ENCODE measurements at regions not wholly inside any gene's neighbourhood (a gene's known extent, or its start where the extent isn't known, plus 50 kb on each side); places are given as distances from the start of the nearest gene placed in this dataset.

DNA sequence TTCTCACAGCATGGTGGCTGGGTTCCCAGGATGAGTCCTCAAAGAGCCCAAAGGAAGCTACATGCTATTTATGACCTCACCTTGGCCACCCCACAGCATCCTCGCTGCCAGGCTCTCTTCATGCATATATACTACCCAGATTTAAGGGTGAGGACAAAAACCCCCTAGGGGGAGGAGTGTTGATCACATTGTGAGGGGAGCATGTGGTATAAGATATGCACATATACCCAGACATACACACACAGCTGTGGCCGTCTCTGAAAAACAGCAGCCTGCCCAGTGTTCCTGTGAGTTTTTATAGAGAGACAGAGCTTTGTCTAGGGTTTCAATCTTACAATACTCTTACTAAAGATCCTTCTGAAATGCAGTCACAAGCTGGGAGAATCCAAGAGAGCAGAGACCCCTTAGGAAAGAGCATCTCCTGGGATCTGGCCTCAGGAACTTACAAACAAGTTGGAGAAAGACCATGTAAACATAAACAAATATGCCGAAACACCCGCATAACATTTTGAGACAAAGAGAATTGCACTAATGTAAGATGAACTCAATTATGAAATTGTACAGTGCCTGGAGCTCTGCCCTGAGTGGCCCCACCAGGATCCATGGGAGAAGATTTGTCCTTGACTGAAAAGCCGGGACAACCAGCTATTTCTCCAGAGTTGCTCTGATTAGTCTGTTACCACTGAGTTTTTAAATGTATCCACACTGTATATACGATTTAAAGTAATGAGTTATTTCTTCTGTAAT, 146.4 kb downstream of the GADD45G start:
- TF ChIP-seq POLR2AphosphoS5 (IDR thresholded peaks at IDR 0.05; ENCODE audit: low read depth): no peak
- TF ChIP-seq, protein P1, sequence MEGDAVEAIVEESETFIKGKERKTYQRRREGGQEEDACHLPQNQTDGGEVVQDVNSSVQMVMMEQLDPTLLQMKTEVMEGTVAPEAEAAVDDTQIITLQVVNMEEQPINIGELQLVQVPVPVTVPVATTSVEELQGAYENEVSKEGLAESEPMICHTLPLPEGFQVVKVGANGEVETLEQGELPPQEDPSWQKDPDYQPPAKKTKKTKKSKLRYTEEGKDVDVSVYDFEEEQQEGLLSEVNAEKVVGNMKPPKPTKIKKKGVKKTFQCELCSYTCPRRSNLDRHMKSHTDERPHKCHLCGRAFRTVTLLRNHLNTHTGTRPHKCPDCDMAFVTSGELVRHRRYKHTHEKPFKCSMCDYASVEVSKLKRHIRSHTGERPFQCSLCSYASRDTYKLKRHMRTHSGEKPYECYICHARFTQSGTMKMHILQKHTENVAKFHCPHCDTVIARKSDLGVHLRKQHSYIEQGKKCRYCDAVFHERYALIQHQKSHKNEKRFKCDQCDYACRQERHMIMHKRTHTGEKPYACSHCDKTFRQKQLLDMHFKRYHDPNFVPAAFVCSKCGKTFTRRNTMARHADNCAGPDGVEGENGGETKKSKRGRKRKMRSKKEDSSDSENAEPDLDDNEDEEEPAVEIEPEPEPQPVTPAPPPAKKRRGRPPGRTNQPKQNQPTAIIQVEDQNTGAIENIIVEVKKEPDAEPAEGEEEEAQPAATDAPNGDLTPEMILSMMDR (conservative IDR thresholded peaks at IDR 0.05; ENCODE audit: low read depth in 2 of 2): no peak
- TF ChIP-seq, protein P2, sequence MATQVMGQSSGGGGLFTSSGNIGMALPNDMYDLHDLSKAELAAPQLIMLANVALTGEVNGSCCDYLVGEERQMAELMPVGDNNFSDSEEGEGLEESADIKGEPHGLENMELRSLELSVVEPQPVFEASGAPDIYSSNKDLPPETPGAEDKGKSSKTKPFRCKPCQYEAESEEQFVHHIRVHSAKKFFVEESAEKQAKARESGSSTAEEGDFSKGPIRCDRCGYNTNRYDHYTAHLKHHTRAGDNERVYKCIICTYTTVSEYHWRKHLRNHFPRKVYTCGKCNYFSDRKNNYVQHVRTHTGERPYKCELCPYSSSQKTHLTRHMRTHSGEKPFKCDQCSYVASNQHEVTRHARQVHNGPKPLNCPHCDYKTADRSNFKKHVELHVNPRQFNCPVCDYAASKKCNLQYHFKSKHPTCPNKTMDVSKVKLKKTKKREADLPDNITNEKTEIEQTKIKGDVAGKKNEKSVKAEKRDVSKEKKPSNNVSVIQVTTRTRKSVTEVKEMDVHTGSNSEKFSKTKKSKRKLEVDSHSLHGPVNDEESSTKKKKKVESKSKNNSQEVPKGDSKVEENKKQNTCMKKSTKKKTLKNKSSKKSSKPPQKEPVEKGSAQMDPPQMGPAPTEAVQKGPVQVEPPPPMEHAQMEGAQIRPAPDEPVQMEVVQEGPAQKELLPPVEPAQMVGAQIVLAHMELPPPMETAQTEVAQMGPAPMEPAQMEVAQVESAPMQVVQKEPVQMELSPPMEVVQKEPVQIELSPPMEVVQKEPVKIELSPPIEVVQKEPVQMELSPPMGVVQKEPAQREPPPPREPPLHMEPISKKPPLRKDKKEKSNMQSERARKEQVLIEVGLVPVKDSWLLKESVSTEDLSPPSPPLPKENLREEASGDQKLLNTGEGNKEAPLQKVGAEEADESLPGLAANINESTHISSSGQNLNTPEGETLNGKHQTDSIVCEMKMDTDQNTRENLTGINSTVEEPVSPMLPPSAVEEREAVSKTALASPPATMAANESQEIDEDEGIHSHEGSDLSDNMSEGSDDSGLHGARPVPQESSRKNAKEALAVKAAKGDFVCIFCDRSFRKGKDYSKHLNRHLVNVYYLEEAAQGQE (IDR thresholded peaks at IDR 0.05; ENCODE audit: unreplicated experiment): no peak
- TF ChIP-seq EZH2phosphoT487 (IDR thresholded peaks at IDR 0.05; ENCODE audit: unreplicated experiment): no peak
- no peak for TF ChIP-seq EZH2 (IDR thresholded peaks at IDR 0.05; ENCODE audit: low read depth, unreplicated experiment)
- no peak for TF ChIP-seq CREB1 (CRISPR knock-in tag; IDR thresholded peaks at IDR 0.05; ENCODE audit: low read depth)
- TF ChIP-seq ZNF331 (CRISPR knock-in tag; IDR thresholded peaks at IDR 0.05; ENCODE audit: low read depth): no peak
- TF ChIP-seq, protein P3, sequence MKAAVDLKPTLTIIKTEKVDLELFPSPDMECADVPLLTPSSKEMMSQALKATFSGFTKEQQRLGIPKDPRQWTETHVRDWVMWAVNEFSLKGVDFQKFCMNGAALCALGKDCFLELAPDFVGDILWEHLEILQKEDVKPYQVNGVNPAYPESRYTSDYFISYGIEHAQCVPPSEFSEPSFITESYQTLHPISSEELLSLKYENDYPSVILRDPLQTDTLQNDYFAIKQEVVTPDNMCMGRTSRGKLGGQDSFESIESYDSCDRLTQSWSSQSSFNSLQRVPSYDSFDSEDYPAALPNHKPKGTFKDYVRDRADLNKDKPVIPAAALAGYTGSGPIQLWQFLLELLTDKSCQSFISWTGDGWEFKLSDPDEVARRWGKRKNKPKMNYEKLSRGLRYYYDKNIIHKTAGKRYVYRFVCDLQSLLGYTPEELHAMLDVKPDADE (IDR thresholded peaks at IDR 0.05): no peak
- TF ChIP-seq STAT1 (IDR thresholded peaks at IDR 0.05; ENCODE audit: unreplicated experiment): no peak
- TF ChIP-seq JUNB (IDR thresholded peaks at IDR 0.05; ENCODE audit: unreplicated experiment): no peak
- TF ChIP-seq NANOG (IDR thresholded peaks at IDR 0.05; ENCODE audit: borderline replicate concordance): no peak

Measured in GM23338 (cell line).